IMR-90 (cell line): ENCODE measurements at regions not wholly inside any gene's neighbourhood (a gene's known extent, or its start where the extent isn't known, plus 50 kb on each side); places are given as distances from the start of the nearest gene placed in this dataset.

Source experiments
- ATAC-seq: fragments of 200-7000 bp; cut with Tn5 transposase; 2 replicates; pipeline ENCODE4 v1.9.1; 2020; ENCODE audit warnings: low read depth, mild to moderate bottlenecking, moderate library complexity
- BruUV-seq: library from RNA; stranded (reverse); fragments of 400-500 nt; replicated peaks from 2 replicates; lab custom pipeline; 2021; lab: Mats Ljungman, UMichigan
- CTCF ChIA-PET: fragments of 300-600 bp; formaldehyde crosslinking; extraction: SDS; loops from one replicate; lab custom pipeline; 2021; ENCODE audit warnings: antibody characterized with exemption; lab: Yijun Ruan, JAX
- POLR2A ChIA-PET: fragments of 300-600 bp; sonication (Branson Sonifier 250); formaldehyde crosslinking; loops from one replicate; lab custom pipeline; 2022; ENCODE audit warnings: antibody characterized with exemption; ENCODE audit not compliant: unreplicated experiment; lab: Charles Lee
- DNase-seq: peaks from one replicate; pipeline ENCODE4 v3.0.0; 2013
- H2AFZ ChIP-seq: replicated peaks from 2 replicates; pipeline ENCODE3; 2013; ENCODE audit warnings: low read length, mild to moderate bottlenecking; ENCODE audit not compliant: poor library complexity
- H2AK5ac ChIP-seq: 2 replicates; pipeline ENCODE4 v1.6.1; 2013; ENCODE audit warnings: low read depth, low read length, inconsistent platforms
- H2AK9ac ChIP-seq: replicated peaks from 2 replicates; pipeline ENCODE3; 2013; ENCODE audit warnings: mild to moderate bottlenecking, low read depth, low read length, moderate library complexity; ENCODE audit not compliant: poor library complexity
- H2BK120ac ChIP-seq: 2 replicates; pipeline ENCODE4 v1.6.1; 2013; ENCODE audit warnings: low read depth, low read length, inconsistent platforms
- H2BK15ac ChIP-seq: 3 replicates; pipeline ENCODE4 v1.6.1; 2013; ENCODE audit warnings: low read depth, low read length, inconsistent platforms
- H2BK20ac ChIP-seq: 2 replicates; pipeline ENCODE4 v1.6.1; 2013; ENCODE audit warnings: low read depth, mild to moderate bottlenecking, inconsistent platforms, low read length, moderate library complexity
- H2BK5ac ChIP-seq: 2 replicates; pipeline ENCODE4 v1.6.1; 2013; ENCODE audit warnings: mild to moderate bottlenecking, low read depth, low read length, inconsistent platforms; ENCODE audit not compliant: poor library complexity, severe bottlenecking
- H3K14ac ChIP-seq: replicated peaks from 2 replicates; pipeline ENCODE4 v1.6.1; 2013; ENCODE audit warnings: low read depth, low read length, inconsistent platforms
- H3K18ac ChIP-seq: 2 replicates; pipeline ENCODE4 v1.6.1; 2013; ENCODE audit warnings: low read depth, low read length, control low read depth
- H3K23ac ChIP-seq: 2 replicates; pipeline ENCODE4 v1.6.1; 2013; ENCODE audit warnings: low read depth, low read length, inconsistent platforms
- H3K27ac ChIP-seq: 2 replicates; pipeline ENCODE4 v1.5.1; 2013; ENCODE audit warnings: mild to moderate bottlenecking, control low read depth, low read length; ENCODE audit not compliant: insufficient read depth
- H3K27me3 ChIP-seq: 2 replicates; pipeline ENCODE4 v1.6.1; 2013; ENCODE audit warnings: low read length; ENCODE audit not compliant: control insufficient read depth, insufficient read depth
- H3K36me3 ChIP-seq: 2 replicates; pipeline ENCODE4 v1.6.1; 2013; ENCODE audit warnings: low read length, mixed read lengths; ENCODE audit not compliant: control insufficient read depth, insufficient read depth
- H3K4ac ChIP-seq: 2 replicates; pipeline ENCODE4 v1.6.1; 2013; ENCODE audit warnings: low read depth, low read length, inconsistent platforms
- H3K4me1 ChIP-seq: 2 replicates; pipeline ENCODE4 v1.6.1; 2013; ENCODE audit warnings: low read length, mixed read lengths; ENCODE audit not compliant: control insufficient read depth, insufficient read depth
- H3K4me2 ChIP-seq: 2 replicates; pipeline ENCODE4 v1.6.1; 2013; ENCODE audit warnings: low read depth, mild to moderate bottlenecking, control low read depth, low read length, moderate library complexity
- H3K4me3 ChIP-seq: 2 replicates; pipeline ENCODE4 v1.5.1; 2013; ENCODE audit warnings: low read depth, mild to moderate bottlenecking, control low read depth, low read length, moderate library complexity; ENCODE audit not compliant: insufficient read depth
- H3K56ac ChIP-seq: 2 replicates; pipeline ENCODE4 v1.6.1; 2013; ENCODE audit warnings: low read length, inconsistent platforms; ENCODE audit not compliant: insufficient read depth; ENCODE audit errors: extremely low read depth
- H3K79me1 ChIP-seq, 2 experiments: 2 replicates each; pipeline ENCODE4 v1.6.1; 2013; ENCODE audit warnings: low read length in 2 of 2, inconsistent platforms in 1 of 2, low read depth in 1 of 2
- H3K9ac ChIP-seq: 2 replicates; pipeline ENCODE4 v1.6.1; 2013; ENCODE audit warnings: low read depth, low read length, control low read depth
- H3K9me1 ChIP-seq: 2 replicates; pipeline ENCODE4 v1.6.1; 2013; ENCODE audit warnings: low read length, inconsistent platforms; ENCODE audit not compliant: insufficient read depth
- H3K9me3 ChIP-seq: 2 replicates; pipeline ENCODE4 v1.6.1; 2013; ENCODE audit warnings: low read length; ENCODE audit not compliant: control insufficient read depth, insufficient read depth
- H4K20me1 ChIP-seq: 2 replicates; pipeline ENCODE4 v1.6.1; 2013; ENCODE audit warnings: low read length, inconsistent platforms; ENCODE audit not compliant: insufficient read depth
- H4K5ac ChIP-seq: 2 replicates; pipeline ENCODE4 v1.6.1; 2013; ENCODE audit warnings: mild to moderate bottlenecking, low read depth, low read length, control low read depth
- H4K8ac ChIP-seq, 2 experiments: 2 replicates each; pipeline ENCODE4 v1.6.1; 2013; ENCODE audit warnings: low read depth in 2 of 2, low read length in 2 of 2, control low read depth in 1 of 2, inconsistent platforms in 1 of 2
- H4K91ac ChIP-seq: 2 replicates; pipeline ENCODE4 v1.6.1; 2013; ENCODE audit warnings: low read depth, low read length, inconsistent platforms; ENCODE audit not compliant: insufficient read depth
- BHLHE40 ChIP-seq: fragments of 150-350 bp; IDR thresholded peaks from 2 replicates; pipeline ENCODE4 v1.6.1; 2016; ENCODE audit warnings: mild to moderate bottlenecking, low read depth, low read length
- CEBPB ChIP-seq: IDR thresholded peaks from 2 replicates; pipeline ENCODE4 v1.6.1; 2012; ENCODE audit warnings: low read depth, low read length, improper control_type of control experiment
- CHD1 ChIP-seq: IDR thresholded peaks from 2 replicates; pipeline ENCODE4 v1.6.1; 2012; ENCODE audit warnings: low read depth, low read length, improper control_type of control experiment
- FOS ChIP-seq: fragments of 150-350 bp; IDR thresholded peaks from 2 replicates; pipeline ENCODE4 v1.6.1; 2016; ENCODE audit warnings: low read depth, low read length
- MAFK ChIP-seq: IDR thresholded peaks from 2 replicates; pipeline ENCODE4 v1.6.1; 2012; ENCODE audit warnings: low read depth, low read length, improper control_type of control experiment
- MAZ ChIP-seq: IDR thresholded peaks from 2 replicates; pipeline ENCODE4 v1.6.1; 2012; ENCODE audit warnings: low read depth, mild to moderate bottlenecking, low read length, improper control_type of control experiment, moderate library complexity, borderline replicate concordance
- MXI1 ChIP-seq: IDR thresholded peaks from 2 replicates; pipeline ENCODE4 v1.6.1; 2012; ENCODE audit warnings: low read depth, mild to moderate bottlenecking, low read length, moderate library complexity, borderline replicate concordance
- NFE2L2 ChIP-seq: fragments of 150-350 bp; IDR thresholded peaks from 2 replicates; pipeline ENCODE4 v1.6.1; 2016; ENCODE audit warnings: low read depth, mild to moderate bottlenecking, low read length
- RAD21 ChIP-seq: IDR thresholded peaks from 2 replicates; pipeline ENCODE4 v1.6.1; 2012; ENCODE audit warnings: low read length, improper control_type of control experiment
- RCOR1 ChIP-seq: IDR thresholded peaks from 2 replicates; pipeline ENCODE4 v1.6.1; 2012; ENCODE audit warnings: mild to moderate bottlenecking, low read length, improper control_type of control experiment; ENCODE audit not compliant: insufficient replicate concordance
- RFX5 ChIP-seq: IDR thresholded peaks from 2 replicates; pipeline ENCODE4 v1.8.0; 2012; ENCODE audit warnings: low read depth, mild to moderate bottlenecking, low read length, moderate library complexity
- SMC3 ChIP-seq: fragments of 150-350 bp; IDR thresholded peaks from 2 replicates; pipeline ENCODE4 v1.6.1; 2016; ENCODE audit warnings: low read depth, mild to moderate bottlenecking, antibody characterized with exemption, low read length, moderate library complexity
- WGBS, 2 experiments: methylation state at CpG; one replicate each; pipeline versions ENCODE4 v1.1.5 to v1.1.7; 2013; ENCODE audit warnings: missing lambda C conversion rate in 2 of 2; ENCODE audit not compliant: insufficient read length in 1 of 2; ENCODE audit errors: extremely low coverage in 2 of 2; 5-methylcytosine and 5-hydroxymethylcytosine counted together
- dilution Hi-C: fragments of 300-500 bp; cut with HindIII; formaldehyde crosslinking; loops from one replicate; pipeline ENCODE4 v1.14.3; 2018; ENCODE audit warnings: low sequenced_read_pairs; ENCODE audit not compliant: unreplicated experiment
- in situ Hi-C: fragments of 300-500 bp; cut with MboI; formaldehyde crosslinking; loops from 3 replicates; pipeline ENCODE4 v1.14.3; 2019; ENCODE audit warnings: low sequenced_read_pairs, inconsistent platforms, mixed read lengths
- intact Hi-C: fragments of 100-400 bp; cut with micrococcal nuclease; formaldehyde crosslinking; loops from 2 replicates; pipeline ENCODE4 v1.10.0; 2022
- TF ChIP-seq, protein P1 (sequence below): conservative IDR thresholded peaks from 2 replicates; pipeline ENCODE4 v1.5.1; 2012; ENCODE audit warnings: mild to moderate bottlenecking, low read depth, low read length, improper control_type of control experiment
- TF ChIP-seq, protein P2 (sequence below): fragments of 150-350 bp; IDR thresholded peaks from 2 replicates; pipeline ENCODE4 v1.6.1; 2016; ENCODE audit warnings: low read depth, mild to moderate bottlenecking, low read length, moderate library complexity, borderline replicate concordance
- TF ChIP-seq, protein P3 (sequence below): fragments of 150-350 bp; IDR thresholded peaks from 2 replicates; pipeline ENCODE4 v1.6.1; 2017; ENCODE audit warnings: mild to moderate bottlenecking, antibody characterized with exemption, low read length, low read depth

- in situ Hi-C loops (no loop called here), intact Hi-C loops (no loop called here), dilution Hi-C loops (no loop called here)
- POLR2A ChIA-PET, result no interaction called here
- Histone ChIP-seq H3K14ac (no peak overlapping the region), H3K27me3 (no peaks in the 10 kb centered on the region), H2BK120ac (no peak overlapping the region), H3K4ac (no peak overlapping the region), H3K23ac (no peak overlapping the region), H3K18ac (no peak overlapping the region), H3K9me3 (no peaks in the 10 kb centered on the region), H3K79me1 (no peaks in the 10 kb centered on the region), H3K27ac (no peak overlapping the region), H4K5ac (no peak overlapping the region), H3K4me1 (no peaks in the 10 kb centered on the region), H2BK5ac (no peak overlapping the region), H4K8ac (no peak overlapping the region), H2AFZ (no peak overlapping the region), H3K4me3 (no peak overlapping the region), H3K9ac (no peak overlapping the region), H2BK20ac (no peak overlapping the region), H3K36me3 (no peaks in the 10 kb centered on the region), H3K4me2 (no peak overlapping the region), H3K9me1 (no peaks in the 10 kb centered on the region), H2AK5ac (no peak overlapping the region), H2BK15ac (no peak overlapping the region), H3K56ac (no peak overlapping the region), H4K20me1 (no peaks in the 10 kb centered on the region), H4K91ac (no peak overlapping the region), H2AK9ac (no peak overlapping the region)
- no peak for ATAC-seq
- no peak for TF ChIP-seq FOS
- no peak for TF ChIP-seq RFX5
- TF ChIP-seq MAFK, result no peak
- no peak for TF ChIP-seq RCOR1
- no peak for TF ChIP-seq CHD1
- no peak for TF ChIP-seq SMC3
- TF ChIP-seq, protein P1, sequence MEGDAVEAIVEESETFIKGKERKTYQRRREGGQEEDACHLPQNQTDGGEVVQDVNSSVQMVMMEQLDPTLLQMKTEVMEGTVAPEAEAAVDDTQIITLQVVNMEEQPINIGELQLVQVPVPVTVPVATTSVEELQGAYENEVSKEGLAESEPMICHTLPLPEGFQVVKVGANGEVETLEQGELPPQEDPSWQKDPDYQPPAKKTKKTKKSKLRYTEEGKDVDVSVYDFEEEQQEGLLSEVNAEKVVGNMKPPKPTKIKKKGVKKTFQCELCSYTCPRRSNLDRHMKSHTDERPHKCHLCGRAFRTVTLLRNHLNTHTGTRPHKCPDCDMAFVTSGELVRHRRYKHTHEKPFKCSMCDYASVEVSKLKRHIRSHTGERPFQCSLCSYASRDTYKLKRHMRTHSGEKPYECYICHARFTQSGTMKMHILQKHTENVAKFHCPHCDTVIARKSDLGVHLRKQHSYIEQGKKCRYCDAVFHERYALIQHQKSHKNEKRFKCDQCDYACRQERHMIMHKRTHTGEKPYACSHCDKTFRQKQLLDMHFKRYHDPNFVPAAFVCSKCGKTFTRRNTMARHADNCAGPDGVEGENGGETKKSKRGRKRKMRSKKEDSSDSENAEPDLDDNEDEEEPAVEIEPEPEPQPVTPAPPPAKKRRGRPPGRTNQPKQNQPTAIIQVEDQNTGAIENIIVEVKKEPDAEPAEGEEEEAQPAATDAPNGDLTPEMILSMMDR, result no peak
- TF ChIP-seq MAZ, result no peak
- TF ChIP-seq, protein P2, sequence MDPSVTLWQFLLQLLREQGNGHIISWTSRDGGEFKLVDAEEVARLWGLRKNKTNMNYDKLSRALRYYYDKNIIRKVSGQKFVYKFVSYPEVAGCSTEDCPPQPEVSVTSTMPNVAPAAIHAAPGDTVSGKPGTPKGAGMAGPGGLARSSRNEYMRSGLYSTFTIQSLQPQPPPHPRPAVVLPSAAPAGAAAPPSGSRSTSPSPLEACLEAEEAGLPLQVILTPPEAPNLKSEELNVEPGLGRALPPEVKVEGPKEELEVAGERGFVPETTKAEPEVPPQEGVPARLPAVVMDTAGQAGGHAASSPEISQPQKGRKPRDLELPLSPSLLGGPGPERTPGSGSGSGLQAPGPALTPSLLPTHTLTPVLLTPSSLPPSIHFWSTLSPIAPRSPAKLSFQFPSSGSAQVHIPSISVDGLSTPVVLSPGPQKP, result no peak
- no peak for TF ChIP-seq BHLHE40
- TF ChIP-seq, protein P3, sequence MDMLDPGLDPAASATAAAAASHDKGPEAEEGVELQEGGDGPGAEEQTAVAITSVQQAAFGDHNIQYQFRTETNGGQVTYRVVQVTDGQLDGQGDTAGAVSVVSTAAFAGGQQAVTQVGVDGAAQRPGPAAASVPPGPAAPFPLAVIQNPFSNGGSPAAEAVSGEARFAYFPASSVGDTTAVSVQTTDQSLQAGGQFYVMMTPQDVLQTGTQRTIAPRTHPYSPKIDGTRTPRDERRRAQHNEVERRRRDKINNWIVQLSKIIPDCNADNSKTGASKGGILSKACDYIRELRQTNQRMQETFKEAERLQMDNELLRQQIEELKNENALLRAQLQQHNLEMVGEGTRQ, result no peak
- TF ChIP-seq NFE2L2, result no peak
- no peak for TF ChIP-seq RAD21
- TF ChIP-seq CEBPB, result no peak
- TF ChIP-seq MXI1, result no peak
- no peak for DNase-seq
- CTCF ChIA-PET, result no interaction called here
- no TSS peak for BruUV-seq
- no CpG with 5 or more reads among the region's 4 CpGs for WGBS, 2 experiments
Observed at GRCh38 chr2:41337956-41338355, 709.9 kb upstream of the PKDCC start.
